HG03175 (cell line): ENCODE measurements at regions not wholly inside any gene's neighbourhood (a gene's known extent, or its start where the extent isn't known, plus 50 kb on each side); places are given as distances from the start of the nearest gene placed in this dataset.
"Not testable (repeated sequence)": the region's sequence is repeated elsewhere in the genome, so short reads cannot be mapped to it uniquely, and the experiment has no call there.

Experiments used
- ATAC-seq: cut with Tn5 transposase; IDR thresholded peaks from one replicate; pipeline ENCODE4 v1.9.1; 2021; ENCODE audit warnings: mild to moderate bottlenecking, moderate library complexity; ENCODE audit not compliant: unreplicated experiment

DNA sequence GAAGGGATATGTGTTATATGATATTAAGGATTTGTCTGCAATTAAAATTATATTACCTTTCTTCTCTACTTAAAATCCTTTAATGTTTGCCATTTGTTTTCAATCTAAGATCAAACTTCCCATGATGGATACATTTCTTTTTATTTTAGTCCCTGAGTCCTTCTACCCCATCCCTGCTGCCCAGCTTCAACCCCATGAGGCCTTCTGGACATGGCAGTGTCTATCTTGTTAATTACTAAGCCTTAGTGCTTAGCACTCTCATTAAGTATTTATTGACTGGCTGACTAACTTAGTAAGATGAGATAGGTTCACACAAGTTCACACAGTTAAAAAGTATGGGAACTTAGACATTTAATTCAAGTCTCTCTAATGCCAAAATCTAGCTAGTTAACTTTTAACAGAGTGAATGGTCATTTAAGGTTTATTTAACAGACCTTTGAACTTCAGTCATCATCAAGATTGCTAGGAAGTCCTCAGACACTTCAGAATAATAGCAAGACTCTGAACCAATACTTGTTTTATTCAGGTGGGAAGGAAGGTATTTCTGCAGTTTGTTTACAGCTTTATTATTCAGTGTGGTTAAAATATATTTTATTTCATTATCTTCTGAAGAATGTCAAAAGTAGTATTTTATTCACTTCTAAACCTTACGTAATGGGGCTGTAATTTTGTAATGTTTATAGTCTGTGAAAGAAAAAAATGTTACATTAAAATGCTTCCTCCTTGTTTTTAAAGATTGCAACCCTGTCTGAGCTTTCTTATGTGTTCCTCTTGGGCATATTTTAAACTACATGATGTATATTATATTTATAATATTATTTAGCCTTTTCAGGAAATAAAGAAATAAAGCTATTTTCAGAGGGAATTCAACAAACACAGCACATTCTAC, 848.9 kb downstream of the REEP3 start:
- ATAC-seq, result no peak

DNA sequence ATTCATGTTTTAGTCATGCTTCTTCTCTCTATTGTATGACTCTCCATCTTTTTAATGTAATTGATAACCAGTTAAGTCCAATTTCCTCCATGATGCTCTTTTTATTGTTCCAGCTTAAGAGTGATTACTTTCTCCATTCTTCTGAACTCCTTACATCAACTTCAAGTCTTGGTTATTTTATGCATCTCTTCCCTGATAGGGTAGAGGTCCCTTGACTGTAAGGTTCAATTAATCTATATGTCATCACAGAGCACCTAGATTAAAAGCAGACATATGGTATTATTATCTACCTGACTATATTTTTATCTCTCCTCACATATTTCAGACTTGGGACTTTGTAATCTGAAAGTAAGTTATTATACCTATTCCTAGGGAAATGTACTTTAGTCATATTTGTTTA, 853.1 kb downstream of the REEP3 start:
- no peak for ATAC-seq

DNA sequence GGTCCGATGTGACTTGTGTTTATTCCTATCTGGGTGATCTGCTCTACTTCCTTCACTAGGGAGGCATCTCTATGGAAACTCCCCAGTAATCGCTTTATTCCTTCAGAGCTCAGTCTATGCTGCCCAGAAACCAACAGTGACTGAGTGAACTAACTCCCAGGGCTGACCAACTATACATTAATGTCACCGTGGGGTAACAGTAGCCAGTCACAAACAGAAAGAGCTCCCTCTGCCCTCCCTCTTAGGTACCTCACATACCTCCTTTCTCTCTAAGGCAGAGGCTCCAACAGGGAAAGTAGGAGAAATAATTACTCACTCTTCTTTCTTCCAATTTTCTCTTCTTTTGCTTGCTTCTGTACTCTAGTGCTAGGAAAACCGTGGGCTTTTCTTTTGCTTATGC, 855.0 kb downstream of the REEP3 start:
- ATAC-seq, result no peak

DNA sequence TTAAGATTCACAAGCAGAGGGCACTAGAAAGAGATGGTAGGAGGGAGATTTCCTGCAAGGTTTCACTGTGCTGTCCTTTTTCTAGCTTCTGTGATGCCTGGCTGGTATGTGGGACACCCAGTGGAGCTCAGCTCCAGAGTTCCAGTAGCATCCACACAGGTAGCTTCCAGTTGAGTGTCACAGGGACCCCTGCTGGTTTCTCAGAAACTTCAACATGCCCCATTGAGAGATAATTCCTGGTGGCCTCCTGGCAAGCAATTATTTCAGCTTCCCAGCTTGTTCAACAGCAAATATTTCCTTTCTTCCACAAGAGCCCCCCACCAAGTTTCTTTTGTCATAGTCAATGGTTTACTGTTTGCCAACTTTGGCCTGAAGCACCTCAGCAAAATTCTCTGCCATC, 858.7 kb downstream of the REEP3 start:
- no peak for ATAC-seq

DNA sequence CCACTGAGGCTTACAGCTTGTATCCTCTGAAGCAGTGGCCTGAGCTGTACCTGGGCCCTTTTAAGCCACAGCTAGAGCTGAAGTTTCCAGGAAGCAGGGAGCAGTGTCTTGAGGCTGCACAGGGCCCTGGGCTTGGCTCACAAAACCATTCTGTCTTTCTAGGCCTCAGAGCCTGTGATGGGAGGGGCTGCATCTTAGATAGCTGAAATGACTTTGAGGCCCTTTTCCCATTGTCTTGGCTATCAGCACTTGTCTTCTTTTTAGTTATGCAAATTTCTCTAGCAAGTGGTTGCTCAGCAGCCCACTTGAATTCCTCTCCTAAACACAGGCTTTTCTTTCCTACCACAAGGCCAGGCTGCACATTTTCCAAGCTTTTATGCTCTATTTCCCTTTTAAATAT, 864.2 kb downstream of the REEP3 start:
- no peak for ATAC-seq

DNA sequence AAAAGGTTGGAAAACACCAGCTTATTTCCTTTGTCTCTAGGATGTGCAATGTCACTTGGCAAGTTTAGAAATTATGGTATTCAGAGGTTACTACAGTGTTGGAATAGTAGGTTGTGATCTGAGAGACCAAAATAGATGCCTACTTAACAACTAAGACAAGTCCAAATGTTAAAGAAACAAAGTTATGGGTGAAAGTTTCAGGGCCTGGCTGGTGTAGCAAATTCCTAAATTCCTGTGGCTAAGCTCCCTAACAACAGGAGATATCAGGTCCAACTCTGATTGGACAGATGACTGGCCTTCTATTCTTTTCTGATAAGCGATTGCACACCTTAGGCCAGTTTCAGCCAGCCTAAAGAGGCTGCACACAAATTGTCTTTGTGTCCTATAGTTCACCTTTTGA, 873.5 kb downstream of the REEP3 start:
- ATAC-seq, result no peak

DNA sequence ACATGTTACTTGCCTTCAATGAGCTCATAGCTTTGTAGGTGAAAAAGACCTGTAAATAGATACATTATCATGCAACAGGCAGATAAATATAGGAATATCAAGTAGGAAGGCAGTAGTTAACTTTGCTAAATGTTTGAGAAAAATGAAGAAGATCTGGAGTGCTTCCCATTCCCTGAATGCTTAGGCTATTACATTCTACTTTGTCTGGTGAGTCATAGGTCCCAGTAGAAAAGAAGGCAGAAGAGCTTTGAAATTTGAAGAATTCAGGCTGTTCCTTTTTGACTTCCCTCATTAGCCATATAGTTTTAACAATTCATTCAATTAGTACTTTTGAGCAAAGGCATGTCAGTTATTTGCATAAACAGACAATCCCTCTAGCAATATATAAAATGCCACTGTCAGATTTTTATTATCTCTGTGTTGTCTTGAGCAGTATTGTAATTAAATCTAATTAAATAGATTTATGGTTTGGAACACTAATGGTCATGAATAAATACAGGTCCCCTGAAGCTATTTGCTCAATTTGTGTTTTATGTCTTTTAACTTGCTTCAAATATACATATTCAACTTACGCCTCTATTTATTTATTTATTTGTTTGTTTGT, 875.0 kb downstream of the REEP3 start:
- no peak for ATAC-seq

DNA sequence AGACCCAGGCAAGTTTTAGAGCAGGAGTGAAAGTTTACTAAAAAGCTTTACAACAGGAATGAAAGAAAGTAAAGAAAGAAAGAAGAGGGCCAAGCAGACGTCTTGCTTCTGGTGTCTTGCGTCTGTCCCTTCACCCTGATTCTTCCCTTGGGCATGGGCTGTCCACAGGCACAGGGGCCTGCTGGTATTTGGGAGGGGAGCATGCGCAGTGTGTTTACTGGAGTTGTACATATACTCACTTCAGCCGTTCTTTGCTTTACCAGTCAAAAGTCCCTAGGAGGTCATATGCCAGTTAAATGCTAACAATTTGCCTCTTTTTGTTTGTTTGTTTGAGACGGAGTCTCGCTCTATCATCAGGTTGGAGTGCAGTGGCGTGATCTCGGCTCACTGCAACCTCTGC, 875.9 kb downstream of the REEP3 start:
- ATAC-seq, result no peak

DNA sequence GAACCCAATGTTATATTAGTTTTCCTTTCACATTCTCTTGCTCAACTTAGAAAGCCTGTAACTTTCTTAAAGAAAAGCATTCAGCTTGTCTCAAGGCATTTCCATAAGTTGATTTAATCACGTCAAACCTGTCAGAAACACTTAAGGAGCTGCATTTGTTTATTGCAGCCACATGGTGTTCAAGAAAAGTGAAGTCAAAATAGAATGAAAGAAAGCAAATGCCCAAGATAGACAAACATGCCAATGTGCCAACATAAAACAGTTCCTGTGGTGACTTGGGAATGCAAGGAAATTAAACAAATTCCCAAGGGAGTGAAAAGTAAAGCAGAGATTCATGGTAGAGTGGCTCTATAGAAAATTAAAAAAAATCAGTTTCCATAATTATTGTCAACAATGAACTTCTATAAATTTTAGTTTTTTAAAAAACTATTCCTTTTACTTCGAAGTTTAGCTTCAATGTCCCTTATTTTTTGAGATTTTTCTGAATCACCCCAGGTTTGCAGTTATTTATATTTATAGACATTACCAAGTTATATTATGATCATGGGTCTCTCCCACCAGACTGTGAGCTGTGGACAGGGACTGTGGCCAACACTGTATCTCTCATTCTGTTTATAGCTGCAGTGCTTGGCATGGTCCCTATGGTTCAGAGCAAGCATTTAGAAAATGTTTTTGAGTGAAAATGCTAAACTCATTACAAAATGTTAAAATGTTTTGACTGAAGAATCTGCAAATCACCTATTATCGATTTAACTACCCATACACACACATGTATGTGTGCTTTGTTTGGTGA, 887.4 kb downstream of the REEP3 start:
- no peak for ATAC-seq

DNA sequence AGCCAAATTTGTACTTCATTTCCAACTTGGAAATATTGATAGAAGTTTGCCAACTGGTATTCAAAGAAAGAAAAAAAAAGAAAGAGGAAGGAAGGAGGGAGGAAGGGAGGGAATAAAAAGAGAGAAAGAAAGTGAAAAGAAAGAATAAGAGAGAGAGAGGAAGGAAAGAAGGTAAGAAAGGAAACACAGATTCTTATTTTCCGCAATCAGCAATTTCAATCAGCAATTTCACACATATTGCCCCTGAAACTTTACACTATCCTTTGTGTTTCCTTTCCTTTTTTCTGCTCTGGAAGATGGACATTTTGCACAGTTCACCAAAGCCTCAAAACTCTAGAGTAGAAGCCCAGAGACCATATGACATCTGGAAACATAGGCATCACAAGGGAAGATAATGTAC, 888.1 kb downstream of the REEP3 start:
- ATAC-seq, result no peak

DNA sequence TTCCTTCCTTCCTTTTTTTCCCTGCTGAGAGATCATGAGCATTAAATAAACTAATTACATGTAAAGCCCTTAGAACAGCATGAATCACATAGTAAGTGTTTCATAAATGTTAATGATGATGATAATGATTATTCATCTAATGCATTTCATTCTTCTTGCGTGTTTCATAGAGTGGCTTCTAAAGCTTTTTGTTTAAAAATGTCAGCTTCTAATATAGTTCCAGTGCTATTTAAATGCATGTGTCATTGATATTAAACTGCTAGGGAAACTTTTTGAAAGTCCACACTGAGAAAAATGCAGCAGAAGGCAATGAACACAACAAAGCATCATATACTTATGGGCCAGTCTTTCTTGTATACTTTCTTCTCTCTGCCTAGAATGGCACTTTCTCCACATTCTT, 894.8 kb downstream of the REEP3 start:
- ATAC-seq, result no peak

DNA sequence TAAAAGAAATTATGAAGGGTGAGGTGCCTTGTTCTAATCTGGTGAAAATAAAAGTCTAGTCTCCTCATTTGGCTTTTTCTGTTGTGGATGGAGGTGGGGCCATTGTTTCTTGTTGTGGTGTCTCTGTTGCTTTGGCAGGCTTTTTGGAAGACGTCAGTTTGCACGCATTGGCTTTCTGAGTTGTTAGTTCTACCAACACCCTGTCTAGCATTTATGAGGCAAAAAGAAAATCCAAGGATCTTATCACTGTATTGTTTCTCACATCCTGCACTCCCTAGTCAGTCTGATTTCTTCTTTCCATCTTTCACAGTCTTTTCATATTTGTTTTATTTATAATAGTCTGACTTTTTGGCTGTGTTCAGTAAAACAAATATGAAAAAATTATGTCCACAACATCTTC, 898.3 kb downstream of the REEP3 start:
- no peak for ATAC-seq

DNA sequence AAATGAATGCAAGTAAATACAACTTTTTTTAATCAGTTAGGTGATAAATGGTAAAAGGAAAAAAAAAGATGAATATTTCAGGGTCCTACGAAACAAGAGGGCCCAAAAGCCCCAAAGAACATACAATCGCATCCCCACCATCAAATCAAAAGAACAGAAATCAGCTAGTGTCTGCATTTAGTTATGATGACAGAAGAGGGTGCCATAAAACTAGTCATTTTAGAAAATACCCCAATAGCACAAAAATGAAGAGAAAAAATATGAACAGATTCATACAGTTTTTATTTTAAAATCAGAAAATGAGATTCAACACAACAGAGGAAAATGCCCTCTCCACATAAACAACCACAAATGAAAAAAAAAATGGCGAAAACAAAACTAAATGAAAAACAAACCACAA, 905.5 kb downstream of the REEP3 start:
- ATAC-seq, result no peak

DNA sequence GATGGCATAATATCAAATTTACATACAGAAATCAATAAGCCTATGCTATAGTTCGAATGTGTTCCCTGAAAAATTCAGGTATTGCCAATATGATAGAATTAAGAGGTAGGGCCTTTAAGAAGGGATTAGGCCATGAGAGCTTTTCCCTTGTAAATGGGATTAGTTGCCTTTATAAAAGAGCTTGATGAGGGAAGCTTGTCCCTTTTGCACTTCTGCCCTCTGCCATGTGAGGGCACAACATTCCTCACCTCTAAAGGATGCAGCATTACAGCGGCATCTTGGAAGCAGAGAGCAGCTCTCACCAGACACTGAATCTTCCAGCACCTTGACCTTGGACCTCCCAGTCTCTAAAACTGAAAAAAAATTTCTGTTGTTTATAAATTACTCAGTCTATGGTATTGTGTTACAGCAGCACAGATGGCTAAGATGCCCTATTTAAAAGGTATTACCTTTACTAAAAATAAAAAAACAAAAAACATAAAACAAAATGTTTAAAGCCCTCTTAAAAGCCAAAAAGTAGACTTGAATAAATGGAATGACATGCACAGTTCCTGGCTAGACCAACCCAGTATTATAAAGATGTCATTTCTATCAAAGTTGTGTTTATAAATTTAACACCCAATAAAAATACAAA, 909.6 kb downstream of the REEP3 start:
- no peak for ATAC-seq

DNA sequence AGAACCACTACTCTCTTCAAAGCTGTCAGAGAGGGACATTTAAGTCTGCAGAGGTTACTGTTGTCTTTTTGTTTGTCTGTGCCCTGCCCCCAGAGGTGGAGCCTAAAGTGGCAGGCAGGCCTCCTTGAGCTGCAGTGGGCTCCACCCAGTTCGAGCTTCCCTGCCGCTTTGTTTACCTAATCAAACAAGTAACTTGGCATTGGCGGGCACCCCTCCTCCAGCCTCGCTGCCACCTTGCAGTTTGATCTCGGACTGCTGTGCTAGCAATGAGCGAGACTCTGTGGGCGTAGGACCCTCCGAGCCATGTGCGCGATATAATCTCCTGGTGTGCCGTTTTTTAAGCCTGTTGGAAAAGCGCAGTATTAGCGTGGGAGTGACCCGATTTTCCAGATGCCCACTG, 920.7 kb downstream of the REEP3 start:
- ATAC-seq, result not testable (repeated sequence)

DNA sequence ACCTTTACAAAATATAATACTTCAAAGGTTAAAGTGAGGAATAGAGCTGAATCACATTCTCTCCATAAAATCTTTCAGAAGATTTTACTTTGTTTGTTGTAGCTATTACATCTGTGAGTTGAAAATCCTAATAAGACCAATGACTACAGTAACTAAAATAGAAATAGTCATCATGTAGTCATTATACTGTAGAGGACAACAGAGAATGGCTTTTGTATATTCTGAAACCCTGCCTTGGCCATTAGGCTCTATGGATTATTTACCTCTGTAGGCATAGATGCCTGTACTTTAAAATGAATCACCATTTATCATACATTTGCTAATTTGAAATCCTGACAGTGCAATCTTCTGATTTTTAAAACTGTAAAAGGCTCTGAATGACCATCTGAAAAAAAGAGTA, 923.0 kb downstream of the REEP3 start:
- ATAC-seq, result no peak

DNA sequence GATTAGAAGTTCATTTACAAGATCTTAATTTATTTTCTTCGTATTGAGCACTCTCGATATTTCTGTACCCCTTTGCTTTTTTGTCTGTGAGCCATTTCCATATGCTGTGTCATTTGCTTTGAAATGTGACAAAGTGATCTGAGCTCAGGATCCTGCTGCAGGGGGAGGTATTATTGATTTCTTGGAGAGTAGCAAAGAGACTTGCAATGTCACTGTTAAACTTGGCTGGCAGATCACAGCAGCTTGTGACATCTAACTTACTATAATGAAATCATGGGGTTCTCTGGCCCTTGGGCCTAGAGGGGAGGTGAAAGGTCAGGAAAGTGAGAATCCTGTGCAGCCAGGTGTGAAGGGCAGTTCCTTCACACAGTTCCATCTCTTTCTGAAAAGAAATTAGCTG, 923.4 kb downstream of the REEP3 start:
- ATAC-seq, result no peak

DNA sequence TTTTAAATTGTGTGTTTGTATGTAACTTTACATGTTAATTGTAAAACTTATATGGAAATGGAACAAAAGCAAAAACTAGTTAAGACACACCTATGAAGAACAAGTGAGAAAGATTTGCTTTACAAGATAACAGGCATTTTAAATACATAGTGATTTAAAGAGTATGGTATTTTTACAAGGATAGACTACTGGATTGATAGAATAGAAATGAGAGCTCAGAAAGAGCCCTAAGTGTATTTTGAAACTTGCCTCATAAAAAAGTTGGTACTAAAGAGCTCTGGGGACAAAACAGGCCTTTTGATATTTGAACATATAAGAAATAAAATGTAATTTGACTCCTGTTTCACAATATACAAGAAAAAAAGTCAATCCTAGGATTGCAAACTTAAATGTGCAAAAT, 928.4 kb downstream of the REEP3 start:
- no peak for ATAC-seq

DNA sequence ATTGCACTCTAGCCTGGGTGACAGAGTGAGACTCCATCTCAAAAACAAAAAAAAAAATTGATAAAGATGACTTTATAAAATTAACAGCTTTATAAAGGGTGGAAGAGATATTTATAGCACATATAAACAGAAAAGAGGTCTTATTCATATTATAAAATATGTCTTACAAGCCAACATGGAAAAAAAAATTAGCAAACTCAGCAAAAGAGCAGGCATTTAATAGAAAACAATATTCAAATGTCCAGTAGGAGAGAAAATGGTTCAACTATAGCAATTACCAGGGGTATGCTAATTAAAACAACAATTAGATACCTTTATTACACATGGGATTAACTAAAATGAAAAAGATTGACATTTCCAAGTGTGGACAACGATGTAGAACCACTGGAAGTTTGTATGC, 929.1 kb downstream of the REEP3 start:
- ATAC-seq, result no peak

DNA sequence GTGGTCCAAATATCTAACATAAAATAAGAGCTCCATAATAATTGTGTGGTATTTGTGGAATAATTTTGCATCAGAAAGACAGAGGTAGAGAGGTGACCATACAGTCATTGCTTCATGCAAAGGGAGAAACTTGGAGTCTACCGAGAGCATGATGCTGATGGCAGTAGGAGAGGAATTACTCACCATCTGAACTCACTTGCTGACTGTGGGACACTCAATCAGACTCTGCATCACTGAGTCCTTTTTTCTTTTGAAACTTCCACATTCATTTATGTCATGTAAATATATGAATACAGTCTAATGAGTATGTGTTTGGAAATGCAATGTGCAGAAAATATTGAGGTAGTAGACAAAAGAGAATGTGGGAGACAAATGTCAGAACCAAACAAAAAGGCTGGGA, 933.8 kb downstream of the REEP3 start:
- no peak for ATAC-seq

DNA sequence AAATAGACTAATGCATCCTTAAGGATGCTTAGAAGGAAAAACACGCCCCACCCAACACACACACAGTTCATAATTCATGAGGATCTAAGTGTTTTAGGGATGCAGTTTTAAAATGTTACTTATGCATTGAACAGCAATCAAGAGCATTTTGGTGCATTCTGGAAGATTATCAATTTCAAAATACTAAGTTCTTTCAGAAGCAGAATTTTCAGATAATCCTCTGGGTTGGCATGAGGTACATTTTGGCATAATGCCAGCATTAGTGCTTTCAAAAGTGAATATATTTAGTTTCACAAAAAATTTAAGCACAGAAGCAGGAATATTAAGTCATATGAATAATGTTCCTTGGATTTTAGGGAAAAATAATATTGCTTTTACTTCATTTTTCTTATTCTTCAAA, 937.1 kb downstream of the REEP3 start:
- ATAC-seq, result no peak
